Osteoblast (primary cell): ENCODE measurements at regions not wholly inside any gene's neighbourhood (a gene's known extent, or its start where the extent isn't known, plus 50 kb on each side); places are given as distances from the start of the nearest gene placed in this dataset.

Experiments used
- DNase-seq: peaks from one replicate; pipeline ENCODE4 v3.0.0; 2011; ENCODE audit warnings: low spot score, mixed read lengths; ENCODE audit not compliant: insufficient read length; ENCODE audit errors: missing footprints
- H2AFZ ChIP-seq: 2 replicates; pipeline ENCODE4 v1.6.0; 2011; ENCODE audit warnings: mild to moderate bottlenecking, low read length
- H3K27ac ChIP-seq: 2 replicates; pipeline ENCODE4 v1.5.1; 2011; ENCODE audit warnings: mild to moderate bottlenecking, low read depth, low read length, moderate library complexity
- H3K27me3 ChIP-seq: 2 replicates; pipeline ENCODE4 v1.6.0; 2012; ENCODE audit warnings: mild to moderate bottlenecking, control low read depth, inconsistent platforms, low read length, moderate library complexity; ENCODE audit not compliant: insufficient read depth
- H3K36me3 ChIP-seq: 2 replicates; pipeline ENCODE4 v1.5.1; 2011; ENCODE audit warnings: mild to moderate bottlenecking, low read length, control low read depth, moderate library complexity; ENCODE audit not compliant: insufficient read depth
- H3K4me1 ChIP-seq: 2 replicates; pipeline ENCODE4 v1.5.1; 2011; ENCODE audit warnings: mild to moderate bottlenecking, low read length, control low read depth, moderate library complexity; ENCODE audit not compliant: insufficient read depth
- H3K4me2 ChIP-seq: 2 replicates; pipeline ENCODE4 v1.6.0; 2011; ENCODE audit warnings: mild to moderate bottlenecking, low read length; ENCODE audit not compliant: insufficient read depth
- H3K4me3 ChIP-seq: fragments of 200-600 bp; sonication (generic); 3 replicates; pipeline ENCODE4 v1.5.1; 2012; ENCODE audit warnings: mild to moderate bottlenecking, low read length, inconsistent platforms; ENCODE audit not compliant: insufficient read depth
- H3K79me2 ChIP-seq: 2 replicates; pipeline ENCODE4 v1.6.0; 2012; ENCODE audit warnings: mild to moderate bottlenecking, low read length, control low read depth, inconsistent platforms; ENCODE audit not compliant: insufficient read depth
- H3K9me3 ChIP-seq: 2 replicates; pipeline ENCODE4 v1.5.1; 2011; ENCODE audit warnings: low read depth, low read length, control low read depth
- H4K20me1 ChIP-seq: 2 replicates; pipeline ENCODE4 v1.6.0; 2012; ENCODE audit warnings: mild to moderate bottlenecking, low read length, control low read depth; ENCODE audit not compliant: insufficient read depth
- CTCF ChIP-seq: IDR thresholded peaks from 2 replicates; pipeline ENCODE4 v1.5.1; 2011; ENCODE audit warnings: mild to moderate bottlenecking, low read depth, low read length, moderate library complexity; ENCODE audit errors: extremely low read depth

GRCh38 chr1:94326329-94326728 lies 88.9 kb upstream of the ARHGAP29 start:
- Histone ChIP-seq H3K79me2 (no peaks in the 10 kb centered on the region), H3K9me3 (no peaks in the 10 kb centered on the region), H2AFZ (no peak overlapping the region), H3K27ac (peak overlapping the region; percentile 94), H4K20me1 (no peaks in the 10 kb centered on the region), H3K4me2 (peak overlapping the region; percentile 73), H3K27me3 (no peaks in the 10 kb centered on the region), H3K36me3 (no peaks in the 10 kb centered on the region), H3K4me3 (no peak overlapping the region), H3K4me1 (peaks cover 66% of the 10 kb centered on the region)
- no peak for DNase-seq
- no peak for TF ChIP-seq CTCF

- TF ChIP-seq CTCF, result no peak
- H3K4me3 ChIP-seq, result peak overlapping the region; percentile 47
These were observed 88.3 kb upstream of the ARHGAP29 start for GRCh38 chr1:94325377-94326302.

GRCh38 chr1:94324178-94324544 lies 86.8 kb upstream of the ARHGAP29 start:
- Histone ChIP-seq H3K36me3 (no peaks in the 10 kb centered on the region), H3K4me1 (peaks cover 52% of the 10 kb centered on the region), H3K27ac (peak overlapping the region; percentile 94), H3K27me3 (no peaks in the 10 kb centered on the region), H3K4me2 (peak overlapping the region; percentile 78), H4K20me1 (no peaks in the 10 kb centered on the region), H3K4me3 (no peak overlapping the region), H2AFZ (peak overlapping the region; percentile 7), H3K9me3 (no peaks in the 10 kb centered on the region), H3K79me2 (no peaks in the 10 kb centered on the region)
- no peak for DNase-seq
- no peak for TF ChIP-seq CTCF

More at GRCh38 chr1:94325377-94326302, 88.3 kb upstream of the ARHGAP29 start:
- no peaks in the 10 kb centered on the region for H3K9me3 ChIP-seq
- DNase-seq, result peak; percentile 58
- H3K79me2 ChIP-seq, result no peaks in the 10 kb centered on the region
- peak overlapping the region; percentile 94 for H3K27ac ChIP-seq
- peaks cover 66% of the 10 kb centered on the region for H3K4me1 ChIP-seq
- no peaks in the 10 kb centered on the region for H3K36me3 ChIP-seq
- H3K27me3 ChIP-seq, result no peaks in the 10 kb centered on the region
- peak overlapping the region; percentile 78 for H3K4me2 ChIP-seq
- H4K20me1 ChIP-seq, result no peaks in the 10 kb centered on the region
- no peak overlapping the region for H2AFZ ChIP-seq

GRCh38 chr1:94323311-94324177 lies 86.2 kb upstream of the ARHGAP29 start:
- Histone ChIP-seq H3K27ac (peak overlapping the region; percentile 94), H3K4me3 (no peak overlapping the region), H3K9me3 (no peaks in the 10 kb centered on the region), H4K20me1 (no peaks in the 10 kb centered on the region), H3K4me2 (peak overlapping the region; percentile 78), H3K27me3 (no peaks in the 10 kb centered on the region), H2AFZ (no peak overlapping the region), H3K79me2 (no peaks in the 10 kb centered on the region), H3K36me3 (no peaks in the 10 kb centered on the region), H3K4me1 (peaks cover 47% of the 10 kb centered on the region)
- no peak for TF ChIP-seq CTCF
- DNase-seq, result no peak
